OCI-LY7 (cell line): ENCODE measurements at regions not wholly inside any gene's neighbourhood (a gene's known extent, or its start where the extent isn't known, plus 50 kb on each side); places are given as distances from the start of the nearest gene placed in this dataset.

ENCODE experiments used
- BruUV-seq: library from RNA; stranded (reverse); fragments of 400-500 nt; replicated peaks from 2 replicates; lab custom pipeline; 2021; lab: Mats Ljungman, UMichigan
- CTCF ChIA-PET: fragments of 300-600 bp; sonication (Branson Sonifier 250); formaldehyde crosslinking; loops from one replicate; lab custom pipeline; 2022; ENCODE audit warnings: antibody characterized with exemption; ENCODE audit not compliant: unreplicated experiment; lab: Charles Lee
- POLR2A ChIA-PET: fragments of 300-600 bp; sonication (Branson Sonifier 250); formaldehyde crosslinking; loops from one replicate; lab custom pipeline; 2022; ENCODE audit warnings: antibody characterized with exemption; lab: Charles Lee
- DNase-seq: peaks from one replicate; pipeline ENCODE4 v3.0.0-alpha.2; 2015; ENCODE audit warnings: low spot score
- H2AFZ ChIP-seq: fragments of 200-600 bp; sonication (generic), shearing (Covaris generic); 2 replicates; pipeline ENCODE4 v1.6.1; 2014; ENCODE audit warnings: mild to moderate bottlenecking, antibody characterized with exemption, low read length, moderate library complexity
- H3K27ac ChIP-seq: fragments of 200-600 bp; sonication (generic); 2 replicates; pipeline ENCODE4 v1.5.1; 2014; ENCODE audit warnings: mixed run types, low read depth, mild to moderate bottlenecking, moderate library complexity, low read length, inconsistent platforms; ENCODE audit not compliant: poor library complexity, severe bottlenecking
- H3K36me3 ChIP-seq: fragments of 200-600 bp; sonication (generic); 2 replicates; pipeline ENCODE4 v1.6.1; 2014; ENCODE audit warnings: mild to moderate bottlenecking, antibody characterized with exemption, low read length, moderate library complexity, mixed read lengths; ENCODE audit not compliant: insufficient read depth
- H3K4me1 ChIP-seq: fragments of 200-600 bp; sonication (generic); 2 replicates; pipeline ENCODE4 v1.5.1; 2014; ENCODE audit warnings: mild to moderate bottlenecking, low read length; ENCODE audit not compliant: insufficient read depth, poor library complexity, severe bottlenecking
- H3K4me2 ChIP-seq: fragments of 200-600 bp; sonication (generic); 2 replicates; pipeline ENCODE4 v1.6.1; 2014; ENCODE audit warnings: mild to moderate bottlenecking, low read length
- H3K4me3 ChIP-seq: fragments of 200-600 bp; sonication (generic); 2 replicates; pipeline ENCODE4 v1.5.1; 2014; ENCODE audit warnings: mild to moderate bottlenecking, low read depth, low read length; ENCODE audit not compliant: poor library complexity, severe bottlenecking
- H3K79me2 ChIP-seq: fragments of 200-600 bp; sonication (generic); 2 replicates; pipeline ENCODE4 v1.6.1; 2016; ENCODE audit warnings: low read depth, mild to moderate bottlenecking, low read length, moderate library complexity, mixed read lengths; ENCODE audit not compliant: insufficient read depth
- H3K9me2 ChIP-seq: fragments of 200-600 bp; sonication (generic); 2 replicates; pipeline ENCODE4 v1.6.1; 2016; ENCODE audit warnings: mild to moderate bottlenecking, low read length, mixed read lengths; ENCODE audit not compliant: insufficient read depth
- H3K9me3 ChIP-seq: fragments of 200-600 bp; sonication (generic); 2 replicates; pipeline ENCODE4 v1.6.1; 2014; ENCODE audit warnings: mild to moderate bottlenecking, mixed run types, low read length, mixed read lengths
- H4K20me1 ChIP-seq: fragments of 200-600 bp; sonication (generic); 2 replicates; pipeline ENCODE4 v1.6.1; 2014; ENCODE audit warnings: mild to moderate bottlenecking, antibody characterized with exemption, low read length, moderate library complexity, mixed read lengths; ENCODE audit not compliant: insufficient read depth
- EZH2phosphoT487 ChIP-seq: fragments of 200-600 bp; sonication (generic); IDR thresholded peaks from 2 replicates; pipeline ENCODE4 v1.6.1; 2018; ENCODE audit warnings: low read depth, borderline replicate concordance, mild to moderate bottlenecking, mixed run types, antibody characterized with exemption, low read length, moderate library complexity, mixed read lengths
- intact Hi-C: fragments of 100-400 bp; cut with micrococcal nuclease; formaldehyde crosslinking; loops from one replicate; pipeline ENCODE4 v1.10.0; 2022; ENCODE audit not compliant: unreplicated experiment
- TF ChIP-seq, protein P1 (sequence below): fragments of 200-600 bp; sonication (generic); conservative IDR thresholded peaks from 2 replicates; pipeline ENCODE4 v1.5.1; 2014; ENCODE audit warnings: mild to moderate bottlenecking, antibody characterized with exemption, low read length, moderate library complexity, mixed read lengths

DNA sequence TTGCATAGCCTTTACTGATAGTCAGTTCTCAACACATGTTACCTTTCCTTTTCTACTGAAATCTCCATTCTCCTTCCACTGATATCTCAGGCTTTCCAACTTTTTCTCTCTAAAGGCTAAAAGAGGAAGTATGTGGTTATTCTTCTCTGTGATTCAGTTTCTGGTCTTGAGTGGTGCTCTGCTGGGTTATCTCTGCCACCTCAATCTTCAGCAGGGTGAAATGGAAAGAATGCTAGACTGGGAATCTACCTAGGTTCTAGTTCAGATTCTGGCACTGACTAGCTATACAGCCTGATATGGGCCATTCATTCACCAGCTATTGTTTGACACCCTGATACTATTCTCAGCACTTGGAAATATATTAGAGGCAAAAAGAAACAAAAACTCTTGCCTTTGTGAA lies 124.9 kb upstream of the GRIA1 start:
- TF ChIP-seq, protein P1, sequence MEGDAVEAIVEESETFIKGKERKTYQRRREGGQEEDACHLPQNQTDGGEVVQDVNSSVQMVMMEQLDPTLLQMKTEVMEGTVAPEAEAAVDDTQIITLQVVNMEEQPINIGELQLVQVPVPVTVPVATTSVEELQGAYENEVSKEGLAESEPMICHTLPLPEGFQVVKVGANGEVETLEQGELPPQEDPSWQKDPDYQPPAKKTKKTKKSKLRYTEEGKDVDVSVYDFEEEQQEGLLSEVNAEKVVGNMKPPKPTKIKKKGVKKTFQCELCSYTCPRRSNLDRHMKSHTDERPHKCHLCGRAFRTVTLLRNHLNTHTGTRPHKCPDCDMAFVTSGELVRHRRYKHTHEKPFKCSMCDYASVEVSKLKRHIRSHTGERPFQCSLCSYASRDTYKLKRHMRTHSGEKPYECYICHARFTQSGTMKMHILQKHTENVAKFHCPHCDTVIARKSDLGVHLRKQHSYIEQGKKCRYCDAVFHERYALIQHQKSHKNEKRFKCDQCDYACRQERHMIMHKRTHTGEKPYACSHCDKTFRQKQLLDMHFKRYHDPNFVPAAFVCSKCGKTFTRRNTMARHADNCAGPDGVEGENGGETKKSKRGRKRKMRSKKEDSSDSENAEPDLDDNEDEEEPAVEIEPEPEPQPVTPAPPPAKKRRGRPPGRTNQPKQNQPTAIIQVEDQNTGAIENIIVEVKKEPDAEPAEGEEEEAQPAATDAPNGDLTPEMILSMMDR = no peak
- no peak for TF ChIP-seq EZH2phosphoT487
- no peak overlapping the region for H3K27ac ChIP-seq
- no peaks in the 10 kb centered on the region for H3K9me3 ChIP-seq
- no peaks in the 10 kb centered on the region for H3K79me2 ChIP-seq
- POLR2A ChIA-PET = no interaction called here
- no peaks in the 10 kb centered on the region for H4K20me1 ChIP-seq
- H3K36me3 ChIP-seq = no peaks in the 10 kb centered on the region
- H3K4me3 ChIP-seq = no peak overlapping the region
- no peak overlapping the region for H2AFZ ChIP-seq
- H3K4me2 ChIP-seq = no peak overlapping the region
- no TSS peak for BruUV-seq
- DNase-seq = no peak
- no peaks in the 10 kb centered on the region for H3K9me2 ChIP-seq
- intact Hi-C loops = no loop called here
- no peaks in the 10 kb centered on the region for H3K4me1 ChIP-seq
- CTCF ChIA-PET = no interaction called here

DNA sequence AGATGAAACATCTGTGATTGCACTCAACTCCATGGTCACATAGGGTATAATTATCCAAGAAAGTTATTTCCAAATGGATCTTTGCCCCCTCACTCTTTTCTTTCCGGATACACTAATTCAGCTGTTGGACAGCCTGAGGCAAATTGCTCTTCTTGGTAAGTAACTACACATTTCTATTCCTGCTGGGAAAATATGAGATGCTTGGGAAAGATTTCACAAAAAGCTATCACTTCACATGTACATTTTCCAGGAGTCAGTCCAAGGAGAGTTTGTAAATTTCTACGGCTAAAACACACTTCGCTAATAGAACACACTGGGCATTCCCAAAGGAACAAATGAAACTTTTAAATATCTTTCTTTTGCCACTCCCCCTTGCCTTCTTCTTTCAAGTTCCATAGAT lies 123.0 kb upstream of the GRIA1 start:
- Histone ChIP-seq H3K4me2 (no peak overlapping the region), H3K4me1 (no peaks in the 10 kb centered on the region), H3K4me3 (no peak overlapping the region), H3K36me3 (no peaks in the 10 kb centered on the region), H3K9me3 (no peaks in the 10 kb centered on the region), H3K79me2 (no peaks in the 10 kb centered on the region), H2AFZ (no peak overlapping the region), H3K27ac (no peak overlapping the region), H4K20me1 (no peaks in the 10 kb centered on the region), H3K9me2 (no peaks in the 10 kb centered on the region)
- ChIA-PET POLR2A (no interaction called here), CTCF (no interaction called here)
- intact Hi-C loops = no loop called here
- no TSS peak for BruUV-seq
- TF ChIP-seq, protein P1 = no peak
- no peak for TF ChIP-seq EZH2phosphoT487
- no peak for DNase-seq

DNA sequence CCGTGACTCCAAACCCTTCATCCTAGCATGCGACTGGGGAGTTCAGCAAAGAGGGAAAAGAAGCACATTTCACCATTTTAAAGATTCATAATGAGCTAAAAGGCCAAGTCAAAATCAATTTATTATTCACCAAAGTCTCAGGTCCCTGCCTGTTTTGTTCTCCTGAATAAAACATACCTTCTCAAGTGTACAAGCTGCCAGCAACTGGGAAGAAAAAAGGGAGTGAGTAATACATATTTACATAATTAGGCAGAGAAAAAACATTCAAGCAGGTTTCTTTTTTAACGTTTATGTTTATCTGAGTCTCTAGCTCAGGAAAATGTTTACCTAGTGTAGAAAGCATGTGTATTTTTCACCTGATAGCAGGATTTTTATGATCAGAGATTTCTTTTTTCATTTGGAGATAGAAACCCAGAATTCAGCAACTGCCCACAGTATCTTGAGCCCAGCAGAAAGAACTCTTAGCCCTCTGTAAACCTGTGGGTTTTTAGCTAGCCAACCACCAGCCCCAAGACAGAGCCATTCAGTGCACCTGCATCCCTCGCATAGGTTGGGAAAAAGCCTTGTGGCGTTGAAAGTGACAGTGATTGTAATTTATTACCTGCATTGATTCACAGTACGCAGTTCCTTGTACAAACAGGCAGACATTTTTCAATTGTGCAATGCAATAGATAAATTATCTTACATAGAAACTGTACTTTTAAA lies 117.9 kb upstream of the GRIA1 start:
- Histone ChIP-seq H3K4me1 (no peaks in the 10 kb centered on the region), H3K9me3 (no peaks in the 10 kb centered on the region), H3K36me3 (no peaks in the 10 kb centered on the region), H3K4me2 (no peak overlapping the region), H3K79me2 (no peaks in the 10 kb centered on the region), H2AFZ (no peak overlapping the region), H3K9me2 (no peaks in the 10 kb centered on the region), H3K27ac (no peak overlapping the region), H4K20me1 (no peaks in the 10 kb centered on the region), H3K4me3 (no peak overlapping the region)
- TF ChIP-seq, protein P1 = no peak
- TF ChIP-seq EZH2phosphoT487 = no peak
- DNase-seq = no peak
- no TSS peak for BruUV-seq
- CTCF ChIA-PET = no interaction called here
- POLR2A ChIA-PET = interaction anchor here (0.5 to 1.2 kb wide), 5 partner anchors 41 to 1003 kb away, joined by 3 to 4 read pairs (median 3); no protein-coding TSS in a partner anchor
- intact Hi-C loops = no loop called here
